CD8-positive, alpha-beta memory T cell (primary cell): ENCODE measurements at regions not wholly inside any gene's neighbourhood (a gene's known extent, or its start where the extent isn't known, plus 50 kb on each side); places are given as distances from the start of the nearest gene placed in this dataset.

ENCODE experiments used
- CTCF ChIA-PET: fragments of 350-600 bp; sonication (Branson Sonifier 250); formaldehyde crosslinking; loops from one replicate; lab custom pipeline; 2021; ENCODE audit warnings: antibody characterized with exemption; lab: Charles Lee
- POLR2A ChIA-PET: fragments of 350-600 bp; sonication (Branson Sonifier 250); formaldehyde crosslinking; loops from one replicate; lab custom pipeline; 2021; ENCODE audit warnings: antibody characterized with exemption; lab: Charles Lee
- DNase-seq, 5 donors: peaks; one replicate each; pipeline versions ENCODE4 v3.0.0 to v3.0.0-alpha.2; 2020 to 2022; ENCODE audit warnings: mixed read lengths in 1 of 5
- H3K27ac ChIP-seq: one replicate; pipeline ENCODE4 v1.7.0; 2013; ENCODE audit warnings: low read depth, mild to moderate bottlenecking, low read length, moderate library complexity
- H3K27me3 ChIP-seq: 2 replicates; pipeline ENCODE4 v1.7.0; 2013; ENCODE audit warnings: low read length, mild to moderate bottlenecking; ENCODE audit not compliant: insufficient read depth, poor library complexity, severe bottlenecking
- H3K36me3 ChIP-seq: 2 replicates; pipeline ENCODE4 v1.7.0; 2013; ENCODE audit warnings: mild to moderate bottlenecking, low read length, moderate library complexity; ENCODE audit not compliant: insufficient read depth
- H3K4me1 ChIP-seq: 2 replicates; pipeline ENCODE4 v1.7.0; 2013; ENCODE audit warnings: mild to moderate bottlenecking, low read length, moderate library complexity; ENCODE audit not compliant: insufficient read depth
- H3K4me3 ChIP-seq: 2 replicates; pipeline ENCODE4 v1.7.0; 2013; ENCODE audit warnings: mild to moderate bottlenecking, low read length
- H3K9me3 ChIP-seq: 2 replicates; pipeline ENCODE4 v1.7.0; 2013; ENCODE audit warnings: mild to moderate bottlenecking, low read length
- H3K27ac Mint-ChIP-seq, 8 donors: one replicate each; pipeline ENCODE4 v1.8.0; 2020 to 2021; ENCODE audit warnings: mixed read lengths in 8 of 8, mild to moderate bottlenecking in 6 of 8, inconsistent platforms in 3 of 8, moderate library complexity in 3 of 8
- H3K27me3 Mint-ChIP-seq, 2 donors: one replicate each; pipeline ENCODE4 v1.8.0; 2020 to 2021; ENCODE audit warnings: mixed read lengths in 2 of 2, mild to moderate bottlenecking in 1 of 2, moderate library complexity in 1 of 2
- H3K36me3 Mint-ChIP-seq, 3 donors: one replicate each; pipeline ENCODE4 v1.8.0; 2020 to 2021; ENCODE audit warnings: mixed read lengths in 3 of 3, inconsistent platforms in 1 of 3, mild to moderate bottlenecking in 1 of 3
- H3K4me1 Mint-ChIP-seq, 3 donors: one replicate each; pipeline ENCODE4 v1.8.0; 2020 to 2021; ENCODE audit warnings: mixed read lengths in 3 of 3, inconsistent platforms in 1 of 3, mild to moderate bottlenecking in 1 of 3
- H3K4me3 Mint-ChIP-seq, 7 donors: one replicate each; pipeline ENCODE4 v1.8.0; 2020 to 2021; ENCODE audit warnings: mixed read lengths in 7 of 7, mild to moderate bottlenecking in 6 of 7, moderate library complexity in 4 of 7, inconsistent platforms in 2 of 7
- H3K9me3 Mint-ChIP-seq, 5 donors: one replicate each; pipeline ENCODE4 v1.8.0; 2020 to 2022; ENCODE audit warnings: mixed read lengths in 5 of 5, mild to moderate bottlenecking in 3 of 5, moderate library complexity in 2 of 5, inconsistent platforms in 1 of 5

DNA sequence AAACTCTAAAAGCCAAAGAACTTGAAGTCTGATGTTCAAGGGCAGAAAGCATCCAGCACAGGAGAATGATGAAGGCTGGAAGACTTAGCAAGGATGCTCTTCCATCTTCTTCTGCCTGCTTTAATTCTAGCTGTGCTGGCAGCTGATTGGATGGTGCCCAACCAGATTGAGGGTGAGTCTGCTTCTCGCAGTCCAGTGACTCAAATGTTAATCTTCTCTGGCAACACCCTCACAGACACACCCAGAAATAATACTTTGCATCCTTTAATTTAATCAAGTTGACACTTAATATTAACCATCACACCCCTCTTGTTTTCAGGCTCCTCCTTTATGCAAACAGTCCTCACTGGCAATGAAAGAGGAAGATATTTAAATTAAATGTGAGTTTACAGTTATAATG is 321.7 kb downstream of the TEX13C start:
- Histone ChIP-seq H3K4me1 (no peaks in the 10 kb centered on the region), H3K27ac (no peak overlapping the region), H3K27me3 (no peaks in the 10 kb centered on the region), H3K4me3 (no peak overlapping the region), H3K36me3 (no peaks in the 10 kb centered on the region), H3K9me3 (no peaks in the 10 kb centered on the region)
- no peaks in the 10 kb centered on the region for H3K9me3 Mint-ChIP-seq
- H3K27me3 Mint-ChIP-seq: no peaks in the 10 kb centered on the region
- no peaks in the 10 kb centered on the region for H3K4me1 Mint-ChIP-seq
- no peak overlapping the region for H3K27ac Mint-ChIP-seq
- no peaks in the 10 kb centered on the region for H3K36me3 Mint-ChIP-seq
- DNase-seq: no peak
- ChIA-PET CTCF (no interaction called here), POLR2A (no interaction called here)
- no peak overlapping the region for H3K4me3 Mint-ChIP-seq

DNA sequence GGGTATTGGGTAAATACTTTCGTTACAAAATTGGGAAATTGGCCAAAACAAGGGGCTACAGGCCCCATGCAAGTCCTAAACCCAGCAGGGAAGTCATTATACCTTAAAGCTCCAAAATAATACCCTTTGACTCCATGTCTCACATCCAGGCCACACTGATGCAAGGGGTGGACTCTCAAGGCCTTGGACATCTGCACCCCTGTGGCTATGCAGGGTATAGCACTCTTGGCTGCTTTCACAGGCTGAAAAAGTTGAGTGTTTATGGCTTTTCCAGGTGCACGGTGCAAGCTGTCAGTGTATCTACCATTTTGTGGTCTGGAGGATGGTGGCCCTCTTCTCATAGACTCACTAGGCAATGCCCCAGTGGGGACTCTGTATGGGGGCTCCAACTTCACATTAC is 326.5 kb downstream of the TEX13C start:
- Mint-ChIP-seq H3K4me1 (no peaks in the 10 kb centered on the region), H3K27me3 (no peaks in the 10 kb centered on the region), H3K4me3 (no peak overlapping the region), H3K27ac (no peak overlapping the region), H3K9me3 (peaks cover 0 to 4% (median 0%) of the 10 kb centered on the region in 5 donors), H3K36me3 (no peaks in the 10 kb centered on the region)
- no peak for DNase-seq
- H3K36me3 ChIP-seq: no peaks in the 10 kb centered on the region
- H3K4me1 ChIP-seq: no peaks in the 10 kb centered on the region
- H3K4me3 ChIP-seq: no peak overlapping the region
- H3K27me3 ChIP-seq: no peaks in the 10 kb centered on the region
- H3K27ac ChIP-seq: no peak overlapping the region
- ChIA-PET CTCF (no interaction called here), POLR2A (no interaction called here)
- no peaks in the 10 kb centered on the region for H3K9me3 ChIP-seq

DNA sequence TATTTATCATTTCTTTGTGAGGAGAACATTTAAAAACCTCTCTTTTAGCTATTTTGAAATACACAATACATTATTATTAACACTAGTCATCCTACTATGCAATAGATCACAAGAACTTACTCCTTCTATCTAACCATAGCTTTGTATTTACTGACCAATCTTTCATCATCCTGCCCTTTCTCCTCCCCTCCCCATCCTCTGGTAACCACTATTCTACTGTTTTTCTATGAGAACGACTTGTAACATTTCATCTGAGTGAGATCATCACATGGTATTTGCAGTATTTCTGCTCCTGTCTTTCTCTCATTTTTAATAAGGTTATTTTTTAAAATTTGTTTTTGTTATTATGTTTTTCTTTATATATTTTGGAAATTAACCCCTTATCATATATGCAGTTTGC is 331.8 kb downstream of the TEX13C start:
- no peaks in the 10 kb centered on the region for H3K4me1 ChIP-seq
- H3K36me3 ChIP-seq: no peaks in the 10 kb centered on the region
- Mint-ChIP-seq H3K9me3 (peaks cover 0 to 4% (median 0%) of the 10 kb centered on the region in 5 donors), H3K4me3 (no peak overlapping the region), H3K4me1 (no peaks in the 10 kb centered on the region), H3K36me3 (no peaks in the 10 kb centered on the region), H3K27me3 (peaks cover 0 to 3% of the 10 kb centered on the region in 2 donors), H3K27ac (no peak overlapping the region)
- H3K27ac ChIP-seq: no peak overlapping the region
- no peak for DNase-seq
- H3K4me3 ChIP-seq: no peak overlapping the region
- CTCF ChIA-PET: no interaction called here
- no peaks in the 10 kb centered on the region for H3K27me3 ChIP-seq
- POLR2A ChIA-PET: no interaction called here
- H3K9me3 ChIP-seq: no peaks in the 10 kb centered on the region

DNA sequence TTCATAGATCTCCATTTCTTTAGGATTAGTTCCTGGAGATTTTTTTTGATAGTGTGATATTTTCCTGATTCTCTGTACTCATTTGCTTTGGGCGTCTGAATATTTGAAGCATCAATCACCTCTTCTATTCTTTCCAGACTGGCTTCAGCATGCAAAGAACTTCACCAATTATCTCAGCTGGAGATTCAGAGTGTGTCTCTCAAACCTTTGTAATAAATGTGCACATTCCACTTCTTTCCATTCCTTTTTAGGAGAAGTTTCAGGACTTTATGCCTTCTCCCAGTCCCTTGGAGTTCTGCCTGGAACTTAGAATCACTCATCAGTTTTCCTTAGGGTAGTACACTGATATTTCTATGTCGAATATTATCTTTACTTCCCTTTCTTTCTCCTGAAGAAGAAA is 334.8 kb downstream of the TEX13C start:
- Histone ChIP-seq H3K4me3 (no peak overlapping the region), H3K4me1 (no peaks in the 10 kb centered on the region), H3K36me3 (no peaks in the 10 kb centered on the region), H3K27ac (no peak overlapping the region), H3K9me3 (no peaks in the 10 kb centered on the region), H3K27me3 (no peaks in the 10 kb centered on the region)
- POLR2A ChIA-PET: no interaction called here
- H3K4me3 Mint-ChIP-seq: no peak overlapping the region
- peaks cover 0 to 2% (median 0%) of the 10 kb centered on the region in 5 donors for H3K9me3 Mint-ChIP-seq
- H3K4me1 Mint-ChIP-seq: no peaks in the 10 kb centered on the region
- DNase-seq: no peak
- no peaks in the 10 kb centered on the region for H3K36me3 Mint-ChIP-seq
- CTCF ChIA-PET: no interaction called here
- H3K27ac Mint-ChIP-seq: no peak overlapping the region
- peaks cover 0 to 3% of the 10 kb centered on the region in 2 donors for H3K27me3 Mint-ChIP-seq

DNA sequence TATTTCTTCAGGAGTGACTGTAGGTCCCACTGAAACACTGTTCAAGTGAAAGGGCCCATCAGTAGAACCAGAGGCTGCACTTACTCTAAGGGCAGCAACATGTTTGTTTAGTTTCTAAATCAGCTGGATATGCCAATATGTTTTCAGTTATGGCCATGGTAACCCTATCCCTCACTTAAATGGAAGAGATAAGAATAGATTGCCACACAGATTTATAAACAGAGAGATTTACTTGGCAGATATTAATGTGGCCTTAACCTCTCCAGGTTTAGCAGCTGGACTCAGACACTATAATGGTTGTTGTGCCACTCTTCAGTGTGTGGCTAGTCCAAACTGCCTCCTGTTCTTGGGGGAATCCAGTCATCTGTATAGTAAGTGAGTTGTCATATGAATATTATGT is 354.1 kb downstream of the TEX13C start:
- CTCF ChIA-PET: no interaction called here
- Mint-ChIP-seq H3K27ac (no peak overlapping the region), H3K4me1 (no peaks in the 10 kb centered on the region), H3K4me3 (no peak overlapping the region), H3K27me3 (peaks cover 0 to 3% of the 10 kb centered on the region in 2 donors), H3K9me3 (peaks cover 0 to 2% (median 0%) of the 10 kb centered on the region in 5 donors), H3K36me3 (no peaks in the 10 kb centered on the region)
- H3K27me3 ChIP-seq: no peaks in the 10 kb centered on the region
- no peaks in the 10 kb centered on the region for H3K9me3 ChIP-seq
- no peak for DNase-seq
- no peaks in the 10 kb centered on the region for H3K36me3 ChIP-seq
- no peak overlapping the region for H3K27ac ChIP-seq
- POLR2A ChIA-PET: no interaction called here
- H3K4me1 ChIP-seq: no peaks in the 10 kb centered on the region
- H3K4me3 ChIP-seq: no peak overlapping the region

DNA sequence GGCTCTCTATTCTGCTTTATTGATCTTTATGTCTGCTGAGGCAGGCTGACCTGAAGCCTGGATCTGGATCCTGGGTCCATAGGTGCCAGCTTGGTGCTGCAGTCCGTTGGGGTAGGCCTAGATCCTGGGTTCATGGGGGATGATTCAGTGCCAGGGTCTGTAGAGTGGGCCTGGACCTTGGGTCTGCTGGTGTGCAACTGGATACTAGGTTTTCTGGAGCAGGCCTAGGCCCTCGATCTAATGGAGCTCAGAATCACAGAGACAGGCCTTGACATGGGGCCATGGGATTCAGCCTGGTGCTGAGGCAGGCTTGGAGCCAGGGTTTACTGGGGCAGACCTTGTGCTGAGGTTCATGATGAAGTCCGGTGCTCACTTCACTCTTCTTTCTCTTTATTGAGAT is 358.6 kb downstream of the TEX13C start:
- Mint-ChIP-seq H3K4me1 (no peaks in the 10 kb centered on the region), H3K27ac (no peak overlapping the region), H3K4me3 (no peak overlapping the region), H3K36me3 (no peaks in the 10 kb centered on the region), H3K27me3 (peaks cover 0 to 1% of the 10 kb centered on the region in 2 donors), H3K9me3 (peaks cover 0 to 2% (median 0%) of the 10 kb centered on the region in 5 donors)
- Histone ChIP-seq H3K4me1 (no peaks in the 10 kb centered on the region), H3K27me3 (no peaks in the 10 kb centered on the region), H3K27ac (no peak overlapping the region), H3K4me3 (no peak overlapping the region), H3K9me3 (no peaks in the 10 kb centered on the region), H3K36me3 (no peaks in the 10 kb centered on the region)
- ChIA-PET POLR2A (no interaction called here), CTCF (no interaction called here)
- DNase-seq: no peak

DNA sequence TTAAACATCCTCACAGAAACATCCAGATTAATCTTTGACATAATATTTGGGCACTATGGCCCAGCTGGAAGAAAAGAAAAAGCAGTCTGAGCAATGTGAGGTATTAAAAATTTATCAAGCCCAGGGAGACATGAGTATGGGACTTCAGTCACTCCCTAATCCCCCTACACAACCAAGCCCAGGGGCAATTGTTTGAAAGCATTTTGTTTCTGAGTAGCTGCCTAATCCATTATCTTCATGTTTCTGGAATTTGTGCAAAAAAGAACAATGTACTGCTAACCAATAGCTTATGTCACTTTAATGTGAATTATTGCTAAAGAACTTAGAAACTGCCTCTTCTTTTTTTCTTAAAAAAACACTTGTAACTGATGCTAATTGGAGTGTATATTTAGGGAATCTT is 360.7 kb downstream of the TEX13C start:
- CTCF ChIA-PET: no interaction called here
- POLR2A ChIA-PET: no interaction called here
- Histone ChIP-seq H3K4me3 (no peak overlapping the region), H3K27ac (no peak overlapping the region), H3K27me3 (no peaks in the 10 kb centered on the region), H3K4me1 (no peaks in the 10 kb centered on the region), H3K9me3 (no peaks in the 10 kb centered on the region), H3K36me3 (no peaks in the 10 kb centered on the region)
- Mint-ChIP-seq H3K36me3 (no peaks in the 10 kb centered on the region), H3K27me3 (peaks cover 0 to 1% of the 10 kb centered on the region in 2 donors), H3K27ac (no peak overlapping the region), H3K4me1 (no peaks in the 10 kb centered on the region), H3K4me3 (no peak overlapping the region), H3K9me3 (peaks cover 0 to 2% (median 0%) of the 10 kb centered on the region in 5 donors)
- DNase-seq: no peak

DNA sequence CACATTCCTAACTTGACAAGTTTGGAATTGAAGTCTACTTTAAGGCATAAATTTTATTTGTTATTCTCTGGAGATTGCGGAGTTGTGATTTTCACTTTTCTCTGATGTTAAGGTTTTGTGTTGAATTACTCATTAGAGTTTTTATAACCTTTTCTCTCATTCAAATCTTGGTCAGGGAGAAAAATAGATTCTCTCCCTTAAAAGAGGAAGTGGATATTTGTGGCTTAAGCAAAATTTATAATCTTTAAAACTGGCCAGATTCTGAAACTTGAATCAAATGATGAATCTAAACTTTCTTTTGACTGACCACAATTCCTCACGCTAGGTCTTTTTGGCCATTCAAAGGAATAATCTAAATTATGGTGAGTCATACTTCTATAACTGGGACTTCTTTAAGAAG is 361.4 kb downstream of the TEX13C start:
- Histone ChIP-seq H3K27ac (no peak overlapping the region), H3K4me1 (no peaks in the 10 kb centered on the region), H3K36me3 (no peaks in the 10 kb centered on the region), H3K27me3 (no peaks in the 10 kb centered on the region), H3K9me3 (no peaks in the 10 kb centered on the region), H3K4me3 (no peak overlapping the region)
- Mint-ChIP-seq H3K4me3 (no peak overlapping the region), H3K36me3 (no peaks in the 10 kb centered on the region), H3K27me3 (no peaks in the 10 kb centered on the region), H3K4me1 (no peaks in the 10 kb centered on the region), H3K27ac (no peak overlapping the region), H3K9me3 (peaks cover 0 to 2% (median 0%) of the 10 kb centered on the region in 5 donors)
- DNase-seq: no peak
- CTCF ChIA-PET: no interaction called here
- POLR2A ChIA-PET: no interaction called here

DNA sequence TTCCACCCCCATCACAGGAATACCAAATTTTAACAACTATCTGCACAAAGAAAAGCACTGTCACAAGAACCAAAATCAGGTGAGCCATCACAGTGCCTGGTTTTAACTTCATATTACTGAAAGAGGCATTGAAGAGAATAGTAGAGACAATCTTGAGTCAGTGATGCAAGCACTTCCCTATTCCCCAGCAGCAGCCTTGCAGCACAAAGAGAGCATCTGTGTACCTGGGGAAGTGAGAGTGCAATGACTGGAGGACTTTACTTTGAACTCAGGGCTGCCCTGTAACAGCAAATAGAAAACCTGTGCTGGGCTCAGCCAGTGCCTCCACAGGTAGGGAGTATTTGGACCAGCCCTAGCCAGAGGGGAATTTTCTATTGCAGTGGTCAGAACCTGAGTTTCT is 361.8 kb downstream of the TEX13C start:
- Histone ChIP-seq H3K27me3 (no peaks in the 10 kb centered on the region), H3K9me3 (no peaks in the 10 kb centered on the region), H3K27ac (no peak overlapping the region), H3K4me3 (no peak overlapping the region), H3K36me3 (no peaks in the 10 kb centered on the region), H3K4me1 (no peaks in the 10 kb centered on the region)
- Mint-ChIP-seq H3K4me3 (no peak overlapping the region), H3K36me3 (no peaks in the 10 kb centered on the region), H3K27ac (no peak overlapping the region), H3K9me3 (peaks cover 0 to 2% (median 0%) of the 10 kb centered on the region in 5 donors), H3K27me3 (no peaks in the 10 kb centered on the region), H3K4me1 (no peaks in the 10 kb centered on the region)
- ChIA-PET CTCF (no interaction called here), POLR2A (no interaction called here)
- DNase-seq: no peak
